ENCODE measurements at regions not wholly inside any gene's neighbourhood (a gene's known extent, or its start where the extent isn't known, plus 50 kb on each side); places are given as distances from the start of the nearest gene placed in this dataset. TPM values are rescaled to one million over a fixed set of nuclear protein-coding genes. Genes with fewer than 3 reads are reported as not detected.

- no peaks in the 10 kb centered on the region for H3K9me2 ChIP-seq (replicated peaks; ENCODE audit: insufficient read depth, low read length)
- no peak for DNase-seq
- H4K20me1 ChIP-seq (ENCODE audit: insufficient read depth, low read depth, low read length): no peaks in the 10 kb centered on the region
- no peak overlapping the region for H3K4me3 ChIP-seq (ENCODE audit: low read length)
- H3K79me2 ChIP-seq (ENCODE audit: low read length): no peaks in the 10 kb centered on the region
- no peak overlapping the region for H3K27ac ChIP-seq (ENCODE audit: low read length)
- no peaks in the 10 kb centered on the region for H3K4me1 ChIP-seq (ENCODE audit: low read length)
- no peak overlapping the region for H3K9ac ChIP-seq (ENCODE audit: low read length)
- H2AFZ ChIP-seq (ENCODE audit: low read length): no peak overlapping the region
- no peaks in the 10 kb centered on the region for H3K36me3 ChIP-seq (ENCODE audit: insufficient read depth, low read length)
- H3K9me3 ChIP-seq (ENCODE audit: low read length): no peaks in the 10 kb centered on the region
- H3K4me2 ChIP-seq (ENCODE audit: low read depth, low read length, poor library complexity, severe bottlenecking): no peak overlapping the region
- no peaks in the 10 kb centered on the region for H3K27me3 ChIP-seq (ENCODE audit: low read length)
Measured at GRCh38 chr20:61191096-61191495, 61.0 kb upstream of the CDH4 start.

GRCh38 chr20:61192337-61192950 lies 59.6 kb upstream of the CDH4 start:
- Histone ChIP-seq H3K27me3 (ENCODE audit: low read length) (no peaks in the 10 kb centered on the region), H3K9ac (ENCODE audit: low read length) (no peak overlapping the region), H3K9me3 (ENCODE audit: low read length) (no peaks in the 10 kb centered on the region), H3K4me1 (ENCODE audit: low read length) (no peaks in the 10 kb centered on the region), H3K9me2 (replicated peaks; ENCODE audit: insufficient read depth, low read length) (no peaks in the 10 kb centered on the region), H3K79me2 (ENCODE audit: low read length) (no peaks in the 10 kb centered on the region), H3K4me3 (ENCODE audit: low read length) (no peak overlapping the region), H3K36me3 (ENCODE audit: insufficient read depth, low read length) (no peaks in the 10 kb centered on the region), H4K20me1 (ENCODE audit: insufficient read depth, low read depth, low read length) (no peaks in the 10 kb centered on the region), H3K27ac (ENCODE audit: low read length) (no peak overlapping the region), H3K4me2 (ENCODE audit: low read depth, low read length, poor library complexity, severe bottlenecking) (no peak overlapping the region), H2AFZ (ENCODE audit: low read length) (no peak overlapping the region)
- no peak for DNase-seq

- Histone ChIP-seq H3K4me2 (ENCODE audit: low read depth, low read length, poor library complexity, severe bottlenecking) (no peak overlapping the region), H3K36me3 (ENCODE audit: insufficient read depth, low read length) (no peaks in the 10 kb centered on the region), H3K9ac (ENCODE audit: low read length) (no peak overlapping the region), H3K4me3 (ENCODE audit: low read length) (no peak overlapping the region), H3K9me2 (replicated peaks; ENCODE audit: insufficient read depth, low read length) (no peaks in the 10 kb centered on the region), H3K9me3 (ENCODE audit: low read length) (no peaks in the 10 kb centered on the region), H2AFZ (ENCODE audit: low read length) (no peak overlapping the region), H3K4me1 (ENCODE audit: low read length) (no peaks in the 10 kb centered on the region), H3K79me2 (ENCODE audit: low read length) (no peaks in the 10 kb centered on the region), H4K20me1 (ENCODE audit: insufficient read depth, low read depth, low read length) (no peaks in the 10 kb centered on the region), H3K27me3 (ENCODE audit: low read length) (no peaks in the 10 kb centered on the region), H3K27ac (ENCODE audit: low read length) (no peak overlapping the region)
- DNase-seq: no peak
Measured at GRCh38 chr20:61193164-61193563, 58.9 kb upstream of the CDH4 start.

Small RNA genes lying in the stretch of these regions (small RNA-seq; reads per million reads assigned to genes)
- gene MIR4533: not detected
- gene MIR548AG2: not detected
- not detected for gene MIR646
